OCI-LY1 (cell line): ENCODE measurements at regions not wholly inside any gene's neighbourhood (a gene's known extent, or its start where the extent isn't known, plus 50 kb on each side); places are given as distances from the start of the nearest gene placed in this dataset.

Experiments used
- H2AFZ ChIP-seq: fragments of 200-600 bp; sonication (generic), shearing (Covaris generic); 2 replicates; pipeline ENCODE4 v1.6.0; 2014; ENCODE audit warnings: antibody characterized with exemption, mild to moderate bottlenecking, low read length
- H3F3A ChIP-seq: fragments of 200-600 bp; sonication (generic), shearing (Covaris generic); 2 replicates; pipeline ENCODE4 v1.6.0; 2014; ENCODE audit warnings: mild to moderate bottlenecking, antibody characterized with exemption, low read length, moderate library complexity; ENCODE audit not compliant: insufficient read depth
- H3K27ac ChIP-seq: fragments of 200-600 bp; sonication (generic); 2 replicates; pipeline ENCODE4 v1.5.1; 2014; ENCODE audit warnings: low read length, mixed run types, mild to moderate bottlenecking, low read depth; ENCODE audit not compliant: poor library complexity, severe bottlenecking
- H3K27me3 ChIP-seq: fragments of 200-600 bp; sonication (generic); 2 replicates; pipeline ENCODE4 v1.6.0; 2014; ENCODE audit warnings: antibody characterized with exemption, mild to moderate bottlenecking, low read length, moderate library complexity; ENCODE audit not compliant: insufficient read depth
- H3K36me3 ChIP-seq: fragments of 200-600 bp; sonication (generic); 2 replicates; pipeline ENCODE4 v1.6.1; 2014; ENCODE audit warnings: mild to moderate bottlenecking, antibody characterized with exemption, low read length, moderate library complexity, mixed read lengths; ENCODE audit not compliant: insufficient read depth
- H3K4me1 ChIP-seq: fragments of 200-600 bp; sonication (generic); 2 replicates; pipeline ENCODE4 v1.5.1; 2014; ENCODE audit warnings: mild to moderate bottlenecking, low read length, moderate library complexity; ENCODE audit not compliant: insufficient read depth, severe bottlenecking
- H3K4me2 ChIP-seq: fragments of 200-600 bp; sonication (generic), shearing (Covaris generic); 2 replicates; pipeline ENCODE4 v1.6.1; 2014; ENCODE audit warnings: low read length
- H3K4me3 ChIP-seq: fragments of 200-600 bp; sonication (generic); 2 replicates; pipeline ENCODE4 v1.5.1; 2014; ENCODE audit warnings: low read length, low read depth, mild to moderate bottlenecking, mixed read lengths; ENCODE audit not compliant: poor library complexity, severe bottlenecking
- H3K79me2 ChIP-seq: fragments of 200-600 bp; shearing (Covaris generic); 2 replicates; pipeline ENCODE4 v1.6.1; 2016; ENCODE audit warnings: mixed run types, low read length, mixed read lengths; ENCODE audit not compliant: insufficient read depth
- H3K9ac ChIP-seq: fragments of 200-600 bp; sonication (generic), shearing (Covaris generic); 2 replicates; pipeline ENCODE4 v1.6.1; 2014; ENCODE audit warnings: mild to moderate bottlenecking, low read length, mixed read lengths
- H3K9me2 ChIP-seq: fragments of 200-600 bp; sonication (generic), shearing (Covaris generic); 2 replicates; pipeline ENCODE4 v1.6.1; 2014; ENCODE audit warnings: low read depth, mild to moderate bottlenecking, low read length, mixed read lengths
- H3K9me3 ChIP-seq: fragments of 200-600 bp; shearing (Covaris generic); 2 replicates; pipeline ENCODE4 v1.6.1; 2014; ENCODE audit warnings: low read length, mixed read lengths
- H4K20me1 ChIP-seq: fragments of 200-600 bp; sonication (generic), shearing (Covaris generic); 2 replicates; pipeline ENCODE4 v1.6.0; 2016; ENCODE audit warnings: mild to moderate bottlenecking, low read length; ENCODE audit not compliant: insufficient read depth
- CTCF ChIP-seq: fragments of 200-600 bp; sonication (generic), shearing (Covaris generic); IDR thresholded peaks from 2 replicates; pipeline ENCODE4 v1.5.1; 2017; ENCODE audit warnings: mild to moderate bottlenecking, antibody characterized with exemption, low read length, moderate library complexity, mixed read lengths
- EZH2 ChIP-seq: fragments of 200-600 bp; sonication (generic), shearing (Covaris generic); IDR thresholded peaks from 2 replicates; pipeline ENCODE4 v1.8.0; 2017; ENCODE audit warnings: borderline replicate concordance, mixed run types, mild to moderate bottlenecking, antibody characterized with exemption, low read length, moderate library complexity, mixed read lengths

DNA sequence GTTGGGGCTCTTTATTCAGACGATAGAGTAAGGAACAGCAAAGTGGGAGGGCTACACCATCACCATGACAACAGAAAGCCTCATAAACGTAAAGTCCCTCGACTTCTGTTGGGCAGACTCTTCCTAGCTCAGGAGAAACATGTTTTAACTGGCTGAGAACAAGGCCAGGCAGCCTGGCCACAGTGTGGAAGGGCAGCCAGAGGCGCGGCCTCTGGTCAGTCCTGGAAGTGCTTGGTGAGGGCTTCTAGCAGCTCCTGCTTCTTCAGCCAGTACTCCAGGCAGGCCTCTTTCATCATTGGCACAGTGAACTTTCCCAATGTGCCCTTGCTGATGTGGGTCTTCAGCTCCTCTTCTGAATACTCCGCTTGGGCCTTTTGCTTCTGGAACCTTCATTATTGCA, 690.9 kb downstream of the PCDH19 start:
- H3K9me2 ChIP-seq = no peaks in the 10 kb centered on the region
- no peaks in the 10 kb centered on the region for H3K9me3 ChIP-seq
- H3K9ac ChIP-seq = no peak overlapping the region
- H3K79me2 ChIP-seq = no peaks in the 10 kb centered on the region
- H3K27ac ChIP-seq = no peak overlapping the region
- H2AFZ ChIP-seq = no peak overlapping the region
- TF ChIP-seq EZH2 (no peak), CTCF (no peak)
- no peaks in the 10 kb centered on the region for H3K4me1 ChIP-seq
- no peaks in the 10 kb centered on the region for H3K36me3 ChIP-seq
- no peaks in the 10 kb centered on the region for H4K20me1 ChIP-seq
- H3F3A ChIP-seq = no peaks in the 10 kb centered on the region
- no peaks in the 10 kb centered on the region for H3K27me3 ChIP-seq
- H3K4me2 ChIP-seq = no peak overlapping the region
- no peak overlapping the region for H3K4me3 ChIP-seq

DNA sequence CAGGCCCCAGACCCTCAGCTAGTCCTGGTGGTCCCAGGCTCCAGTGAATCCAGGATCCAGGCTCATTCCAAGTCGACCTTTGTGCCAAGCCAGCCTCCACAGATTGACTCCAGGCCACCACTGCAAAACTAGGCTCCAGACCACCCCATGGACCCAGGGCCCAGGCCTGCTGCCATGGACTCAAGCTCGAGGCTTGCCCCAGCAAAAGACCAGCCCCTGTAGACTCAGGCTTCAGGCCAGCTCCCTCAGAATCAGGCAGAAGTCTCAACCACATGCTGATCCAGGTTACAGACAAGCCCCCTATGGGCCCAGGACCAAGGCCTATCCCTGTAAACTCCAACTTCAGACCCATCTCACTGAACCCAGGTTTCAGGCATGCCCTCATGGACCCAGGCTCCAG, 692.4 kb downstream of the PCDH19 start:
- no peaks in the 10 kb centered on the region for H3K9me3 ChIP-seq
- H3K4me1 ChIP-seq = no peaks in the 10 kb centered on the region
- no peaks in the 10 kb centered on the region for H3K36me3 ChIP-seq
- H2AFZ ChIP-seq = no peak overlapping the region
- no peak overlapping the region for H3K4me3 ChIP-seq
- no peaks in the 10 kb centered on the region for H3K27me3 ChIP-seq
- no peaks in the 10 kb centered on the region for H3K79me2 ChIP-seq
- no peak overlapping the region for H3K27ac ChIP-seq
- TF ChIP-seq EZH2 (no peak), CTCF (no peak)
- H3K9me2 ChIP-seq = no peaks in the 10 kb centered on the region
- no peaks in the 10 kb centered on the region for H4K20me1 ChIP-seq
- no peaks in the 10 kb centered on the region for H3F3A ChIP-seq
- H3K9ac ChIP-seq = no peak overlapping the region
- no peak overlapping the region for H3K4me2 ChIP-seq

DNA sequence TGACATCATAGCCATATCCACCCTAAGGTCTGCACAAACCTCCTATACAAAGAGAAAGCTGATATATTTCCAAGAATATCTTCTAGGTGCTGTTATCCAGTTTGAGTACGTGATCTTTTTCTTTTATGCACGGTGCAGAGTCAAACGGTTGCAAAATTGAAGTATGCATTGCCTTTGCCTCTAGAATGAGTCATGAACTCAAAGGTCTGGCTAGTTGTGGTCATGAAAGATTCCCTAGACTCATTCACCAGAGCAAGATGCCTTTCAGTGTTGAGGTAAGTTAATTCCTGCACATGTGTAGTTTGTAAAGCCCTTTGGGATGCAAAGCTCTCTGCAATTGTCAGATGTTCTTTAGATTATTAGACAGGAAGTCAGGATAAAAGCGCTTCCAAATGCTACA, 704.4 kb downstream of the PCDH19 start:
- no peaks in the 10 kb centered on the region for H3K36me3 ChIP-seq
- H3K79me2 ChIP-seq = no peaks in the 10 kb centered on the region
- H4K20me1 ChIP-seq = no peaks in the 10 kb centered on the region
- H3K27ac ChIP-seq = no peak overlapping the region
- H3K9ac ChIP-seq = no peak overlapping the region
- no peak overlapping the region for H3K4me2 ChIP-seq
- no peaks in the 10 kb centered on the region for H3F3A ChIP-seq
- no peaks in the 10 kb centered on the region for H3K27me3 ChIP-seq
- no peaks in the 10 kb centered on the region for H3K9me3 ChIP-seq
- TF ChIP-seq CTCF = no peak
- TF ChIP-seq EZH2 = no peak
- no peak overlapping the region for H2AFZ ChIP-seq
- no peak overlapping the region for H3K4me3 ChIP-seq
- H3K9me2 ChIP-seq = no peaks in the 10 kb centered on the region
- no peaks in the 10 kb centered on the region for H3K4me1 ChIP-seq
